IMR-90 (cell line): ENCODE measurements at regions not wholly inside any gene's neighbourhood (a gene's known extent, or its start where the extent isn't known, plus 50 kb on each side); places are given as distances from the start of the nearest gene placed in this dataset.

Experiments used
- ATAC-seq: fragments of 200-7000 bp; cut with Tn5 transposase; 2 replicates; pipeline ENCODE4 v1.9.1; 2020; ENCODE audit warnings: low read depth, mild to moderate bottlenecking, moderate library complexity
- BruUV-seq: library from RNA; stranded (reverse); fragments of 400-500 nt; replicated peaks from 2 replicates; lab custom pipeline; 2021; lab: Mats Ljungman, UMichigan
- CTCF ChIA-PET: fragments of 300-600 bp; formaldehyde crosslinking; extraction: SDS; loops from one replicate; lab custom pipeline; 2021; ENCODE audit warnings: antibody characterized with exemption; lab: Yijun Ruan, JAX
- POLR2A ChIA-PET: fragments of 300-600 bp; sonication (Branson Sonifier 250); formaldehyde crosslinking; loops from one replicate; lab custom pipeline; 2022; ENCODE audit warnings: antibody characterized with exemption; ENCODE audit not compliant: unreplicated experiment; lab: Charles Lee
- DNase-seq: peaks from one replicate; pipeline ENCODE4 v3.0.0; 2013
- H2AFZ ChIP-seq: replicated peaks from 2 replicates; pipeline ENCODE3; 2013; ENCODE audit warnings: low read length, mild to moderate bottlenecking; ENCODE audit not compliant: poor library complexity
- H2AK5ac ChIP-seq: 2 replicates; pipeline ENCODE4 v1.6.1; 2013; ENCODE audit warnings: low read depth, low read length, inconsistent platforms
- H2AK9ac ChIP-seq: replicated peaks from 2 replicates; pipeline ENCODE3; 2013; ENCODE audit warnings: mild to moderate bottlenecking, low read depth, low read length, moderate library complexity; ENCODE audit not compliant: poor library complexity
- H2BK120ac ChIP-seq: 2 replicates; pipeline ENCODE4 v1.6.1; 2013; ENCODE audit warnings: low read depth, low read length, inconsistent platforms
- H2BK15ac ChIP-seq: 3 replicates; pipeline ENCODE4 v1.6.1; 2013; ENCODE audit warnings: low read depth, low read length, inconsistent platforms
- H2BK20ac ChIP-seq: 2 replicates; pipeline ENCODE4 v1.6.1; 2013; ENCODE audit warnings: low read depth, mild to moderate bottlenecking, inconsistent platforms, low read length, moderate library complexity
- H2BK5ac ChIP-seq: 2 replicates; pipeline ENCODE4 v1.6.1; 2013; ENCODE audit warnings: mild to moderate bottlenecking, low read depth, low read length, inconsistent platforms; ENCODE audit not compliant: poor library complexity, severe bottlenecking
- H3K14ac ChIP-seq: replicated peaks from 2 replicates; pipeline ENCODE4 v1.6.1; 2013; ENCODE audit warnings: low read depth, low read length, inconsistent platforms
- H3K18ac ChIP-seq: 2 replicates; pipeline ENCODE4 v1.6.1; 2013; ENCODE audit warnings: low read depth, low read length, control low read depth
- H3K23ac ChIP-seq: 2 replicates; pipeline ENCODE4 v1.6.1; 2013; ENCODE audit warnings: low read depth, low read length, inconsistent platforms
- H3K27ac ChIP-seq: 2 replicates; pipeline ENCODE4 v1.5.1; 2013; ENCODE audit warnings: mild to moderate bottlenecking, control low read depth, low read length; ENCODE audit not compliant: insufficient read depth
- H3K27me3 ChIP-seq: 2 replicates; pipeline ENCODE4 v1.6.1; 2013; ENCODE audit warnings: low read length; ENCODE audit not compliant: control insufficient read depth, insufficient read depth
- H3K36me3 ChIP-seq: 2 replicates; pipeline ENCODE4 v1.6.1; 2013; ENCODE audit warnings: low read length, mixed read lengths; ENCODE audit not compliant: control insufficient read depth, insufficient read depth
- H3K4ac ChIP-seq: 2 replicates; pipeline ENCODE4 v1.6.1; 2013; ENCODE audit warnings: low read depth, low read length, inconsistent platforms
- H3K4me1 ChIP-seq: 2 replicates; pipeline ENCODE4 v1.6.1; 2013; ENCODE audit warnings: low read length, mixed read lengths; ENCODE audit not compliant: control insufficient read depth, insufficient read depth
- H3K4me2 ChIP-seq: 2 replicates; pipeline ENCODE4 v1.6.1; 2013; ENCODE audit warnings: low read depth, mild to moderate bottlenecking, control low read depth, low read length, moderate library complexity
- H3K4me3 ChIP-seq: 2 replicates; pipeline ENCODE4 v1.5.1; 2013; ENCODE audit warnings: low read depth, mild to moderate bottlenecking, control low read depth, low read length, moderate library complexity; ENCODE audit not compliant: insufficient read depth
- H3K56ac ChIP-seq: 2 replicates; pipeline ENCODE4 v1.6.1; 2013; ENCODE audit warnings: low read length, inconsistent platforms; ENCODE audit not compliant: insufficient read depth; ENCODE audit errors: extremely low read depth
- H3K79me1 ChIP-seq, 2 experiments: 2 replicates each; pipeline ENCODE4 v1.6.1; 2013; ENCODE audit warnings: low read length in 2 of 2, inconsistent platforms in 1 of 2, low read depth in 1 of 2
- H3K9ac ChIP-seq: 2 replicates; pipeline ENCODE4 v1.6.1; 2013; ENCODE audit warnings: low read depth, low read length, control low read depth
- H3K9me1 ChIP-seq: 2 replicates; pipeline ENCODE4 v1.6.1; 2013; ENCODE audit warnings: low read length, inconsistent platforms; ENCODE audit not compliant: insufficient read depth
- H3K9me3 ChIP-seq: 2 replicates; pipeline ENCODE4 v1.6.1; 2013; ENCODE audit warnings: low read length; ENCODE audit not compliant: control insufficient read depth, insufficient read depth
- H4K20me1 ChIP-seq: 2 replicates; pipeline ENCODE4 v1.6.1; 2013; ENCODE audit warnings: low read length, inconsistent platforms; ENCODE audit not compliant: insufficient read depth
- H4K5ac ChIP-seq: 2 replicates; pipeline ENCODE4 v1.6.1; 2013; ENCODE audit warnings: mild to moderate bottlenecking, low read depth, low read length, control low read depth
- H4K8ac ChIP-seq, 2 experiments: 2 replicates each; pipeline ENCODE4 v1.6.1; 2013; ENCODE audit warnings: low read depth in 2 of 2, low read length in 2 of 2, control low read depth in 1 of 2, inconsistent platforms in 1 of 2
- H4K91ac ChIP-seq: 2 replicates; pipeline ENCODE4 v1.6.1; 2013; ENCODE audit warnings: low read depth, low read length, inconsistent platforms; ENCODE audit not compliant: insufficient read depth
- MAZ ChIP-seq: IDR thresholded peaks from 2 replicates; pipeline ENCODE4 v1.6.1; 2012; ENCODE audit warnings: low read depth, mild to moderate bottlenecking, low read length, improper control_type of control experiment, moderate library complexity, borderline replicate concordance
- USF2 ChIP-seq: fragments of 150-350 bp; IDR thresholded peaks from 2 replicates; pipeline ENCODE4 v1.6.1; 2017; ENCODE audit warnings: mild to moderate bottlenecking, antibody characterized with exemption, low read length, low read depth
- WGBS, 2 experiments: methylation state at CpG; one replicate each; pipeline versions ENCODE4 v1.1.5 to v1.1.7; 2013; ENCODE audit warnings: missing lambda C conversion rate in 2 of 2; ENCODE audit not compliant: insufficient read length in 1 of 2; ENCODE audit errors: extremely low coverage in 2 of 2; 5-methylcytosine and 5-hydroxymethylcytosine counted together
- dilution Hi-C: fragments of 300-500 bp; cut with HindIII; formaldehyde crosslinking; loops from one replicate; pipeline ENCODE4 v1.14.3; 2018; ENCODE audit warnings: low sequenced_read_pairs; ENCODE audit not compliant: unreplicated experiment
- in situ Hi-C: fragments of 300-500 bp; cut with MboI; formaldehyde crosslinking; loops from 3 replicates; pipeline ENCODE4 v1.14.3; 2019; ENCODE audit warnings: low sequenced_read_pairs, inconsistent platforms, mixed read lengths
- intact Hi-C: fragments of 100-400 bp; cut with micrococcal nuclease; formaldehyde crosslinking; loops from 2 replicates; pipeline ENCODE4 v1.10.0; 2022

- no peaks in the 10 kb centered on the region for H3K9me1 ChIP-seq
- no TSS peak for BruUV-seq
- no peak overlapping the region for H4K5ac ChIP-seq
- no peak overlapping the region for H3K27ac ChIP-seq
- H3K27me3 ChIP-seq, result no peaks in the 10 kb centered on the region; the same call in 1 of the 2 replicates
- no peak for DNase-seq
- no peak overlapping the region for H4K91ac ChIP-seq
- no peak for TF ChIP-seq MAZ
- no peak for TF ChIP-seq USF2
- H2AK9ac ChIP-seq, result no peak overlapping the region
- H3K4me1 ChIP-seq, result no peaks in the 10 kb centered on the region
- no peak overlapping the region for H3K4ac ChIP-seq
- no peaks in the 10 kb centered on the region for H3K36me3 ChIP-seq
- CTCF ChIA-PET, result no interaction called here
- in situ Hi-C loops, result no loop called here
- no peak overlapping the region for H2BK120ac ChIP-seq
- H2BK20ac ChIP-seq, result no peak overlapping the region
- no peak overlapping the region for H2BK5ac ChIP-seq
- H3K56ac ChIP-seq, result no peak overlapping the region
- no peak overlapping the region for H4K8ac ChIP-seq
- no peak overlapping the region for H2AK5ac ChIP-seq
- no peak overlapping the region for H3K14ac ChIP-seq
- H3K79me1 ChIP-seq, result no peaks in the 10 kb centered on the region
- no peak for ATAC-seq
- H4K20me1 ChIP-seq, result no peaks in the 10 kb centered on the region
- H2BK15ac ChIP-seq, result no peak overlapping the region
- no peaks in the 10 kb centered on the region for H3K9me3 ChIP-seq
- no peak overlapping the region for H2AFZ ChIP-seq
- H3K4me3 ChIP-seq, result no peak overlapping the region
- no peak overlapping the region for H3K23ac ChIP-seq
- POLR2A ChIA-PET, result no interaction called here
- WGBS, 2 experiments, result no CpG with 5 or more reads among the region's 2 CpGs
- no peak overlapping the region for H3K4me2 ChIP-seq
- H3K9ac ChIP-seq, result no peak overlapping the region
- H3K18ac ChIP-seq, result no peak overlapping the region
- dilution Hi-C loops, result no loop called here
- intact Hi-C loops, result no loop called here
Measured at GRCh38 chr17:13962716-13963240, 106.5 kb upstream of the COX10 start.
